Loucy (cell line): ENCODE measurements at regions not wholly inside any gene's neighbourhood (a gene's known extent, or its start where the extent isn't known, plus 50 kb on each side); places are given as distances from the start of the nearest gene placed in this dataset.

Experiments
- EZH2phosphoT487 ChIP-seq: fragments of 200-600 bp; IDR thresholded peaks from 2 replicates; pipeline ENCODE4 v1.6.1; 2018; ENCODE audit warnings: antibody characterized with exemption, mild to moderate bottlenecking, moderate library complexity, borderline replicate concordance
- TF ChIP-seq, protein P1 (sequence below): fragments of 200-600 bp; sonication (generic); conservative IDR thresholded peaks from 2 replicates; pipeline ENCODE4 v1.5.1; 2014; ENCODE audit warnings: mild to moderate bottlenecking, antibody characterized with exemption, low read length

DNA sequence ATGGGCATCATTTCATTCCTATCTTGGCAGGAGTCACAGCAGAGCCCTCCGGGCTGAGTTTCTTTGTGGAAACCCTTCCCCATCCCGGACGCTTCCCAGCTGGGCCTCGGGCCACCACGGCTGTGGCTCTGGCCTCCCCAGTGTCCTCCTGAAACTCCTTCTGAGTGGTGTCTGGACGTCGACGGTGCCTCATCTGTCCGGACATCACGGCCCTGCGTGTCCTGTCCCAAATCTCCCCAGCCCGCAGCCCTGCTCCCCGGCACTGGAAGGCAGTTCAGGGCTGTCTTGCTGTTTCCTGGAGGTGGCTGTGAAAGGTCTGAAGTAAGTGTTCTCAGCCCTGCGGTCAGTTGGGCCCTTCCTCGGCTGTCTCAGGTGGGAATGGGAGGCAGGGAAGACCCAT is 99.8 kb upstream of the TMEM18 start:
- TF ChIP-seq, protein P1, sequence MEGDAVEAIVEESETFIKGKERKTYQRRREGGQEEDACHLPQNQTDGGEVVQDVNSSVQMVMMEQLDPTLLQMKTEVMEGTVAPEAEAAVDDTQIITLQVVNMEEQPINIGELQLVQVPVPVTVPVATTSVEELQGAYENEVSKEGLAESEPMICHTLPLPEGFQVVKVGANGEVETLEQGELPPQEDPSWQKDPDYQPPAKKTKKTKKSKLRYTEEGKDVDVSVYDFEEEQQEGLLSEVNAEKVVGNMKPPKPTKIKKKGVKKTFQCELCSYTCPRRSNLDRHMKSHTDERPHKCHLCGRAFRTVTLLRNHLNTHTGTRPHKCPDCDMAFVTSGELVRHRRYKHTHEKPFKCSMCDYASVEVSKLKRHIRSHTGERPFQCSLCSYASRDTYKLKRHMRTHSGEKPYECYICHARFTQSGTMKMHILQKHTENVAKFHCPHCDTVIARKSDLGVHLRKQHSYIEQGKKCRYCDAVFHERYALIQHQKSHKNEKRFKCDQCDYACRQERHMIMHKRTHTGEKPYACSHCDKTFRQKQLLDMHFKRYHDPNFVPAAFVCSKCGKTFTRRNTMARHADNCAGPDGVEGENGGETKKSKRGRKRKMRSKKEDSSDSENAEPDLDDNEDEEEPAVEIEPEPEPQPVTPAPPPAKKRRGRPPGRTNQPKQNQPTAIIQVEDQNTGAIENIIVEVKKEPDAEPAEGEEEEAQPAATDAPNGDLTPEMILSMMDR, result no peak
- TF ChIP-seq EZH2phosphoT487, result no peak
